WTC11 (cell line): ENCODE measurements at regions not wholly inside any gene's neighbourhood (a gene's known extent, or its start where the extent isn't known, plus 50 kb on each side); places are given as distances from the start of the nearest gene placed in this dataset.

Experiments
- CREB1 ChIP-seq: sonication (generic); formaldehyde crosslinking; IDR thresholded peaks from 2 replicates; pipeline ENCODE4 v1.8.0; 2023; ENCODE audit warnings: mild to moderate bottlenecking, missing genetic modification reagents
- ELF4 ChIP-seq: sonication (generic); formaldehyde crosslinking; IDR thresholded peaks from 2 replicates; pipeline ENCODE4 v1.8.1; 2022; ENCODE audit warnings: low read depth, mild to moderate bottlenecking, moderate library complexity, missing genetic modification reagents
- ESRRA ChIP-seq: sonication (generic); formaldehyde crosslinking; IDR thresholded peaks from 2 replicates; pipeline ENCODE4 v1.8.1; 2022; ENCODE audit warnings: mild to moderate bottlenecking, missing genetic modification reagents, borderline replicate concordance
- FOXP1 ChIP-seq: sonication (generic); formaldehyde crosslinking; IDR thresholded peaks from 2 replicates; pipeline ENCODE4 v1.8.0; 2022; ENCODE audit warnings: missing genetic modification reagents, mild to moderate bottlenecking, moderate library complexity, borderline replicate concordance
- MAX ChIP-seq: sonication (generic); formaldehyde crosslinking; IDR thresholded peaks from 2 replicates; pipeline ENCODE4 v1.8.0; 2022; ENCODE audit warnings: mild to moderate bottlenecking, missing genetic modification reagents
- NFE2L1 ChIP-seq: sonication (generic); formaldehyde crosslinking; IDR thresholded peaks from 2 replicates; pipeline ENCODE4 v1.8.1; 2023; ENCODE audit warnings: missing genetic modification reagents
- TCF7 ChIP-seq: sonication (generic); formaldehyde crosslinking; IDR thresholded peaks from 2 replicates; pipeline ENCODE4 v1.8.0; 2022; ENCODE audit warnings: mild to moderate bottlenecking, low read depth, missing genetic modification reagents, moderate library complexity
- ZBTB21 ChIP-seq: sonication (generic); formaldehyde crosslinking; IDR thresholded peaks from 2 replicates; pipeline ENCODE4 v1.8.1; 2023; ENCODE audit warnings: mild to moderate bottlenecking, missing genetic modification reagents, borderline replicate concordance
- ZNF138 ChIP-seq: sonication (generic); formaldehyde crosslinking; conservative IDR thresholded peaks from 2 replicates; pipeline ENCODE4 v1.8.1; 2022; ENCODE audit warnings: mild to moderate bottlenecking, moderate library complexity, missing genetic modification reagents
- TF ChIP-seq, protein P1 (sequence below): fragments of 200-600 bp; IDR thresholded peaks from 2 replicates; pipeline ENCODE4 v1.8.0; 2022; ENCODE audit warnings: antibody characterized with exemption
- TF ChIP-seq, protein P2 (sequence below): sonication (generic); formaldehyde crosslinking; IDR thresholded peaks from 2 replicates; pipeline ENCODE4 v1.8.1; 2022; ENCODE audit warnings: low read depth, missing genetic modification reagents, borderline replicate concordance

- TF ChIP-seq, protein P1, sequence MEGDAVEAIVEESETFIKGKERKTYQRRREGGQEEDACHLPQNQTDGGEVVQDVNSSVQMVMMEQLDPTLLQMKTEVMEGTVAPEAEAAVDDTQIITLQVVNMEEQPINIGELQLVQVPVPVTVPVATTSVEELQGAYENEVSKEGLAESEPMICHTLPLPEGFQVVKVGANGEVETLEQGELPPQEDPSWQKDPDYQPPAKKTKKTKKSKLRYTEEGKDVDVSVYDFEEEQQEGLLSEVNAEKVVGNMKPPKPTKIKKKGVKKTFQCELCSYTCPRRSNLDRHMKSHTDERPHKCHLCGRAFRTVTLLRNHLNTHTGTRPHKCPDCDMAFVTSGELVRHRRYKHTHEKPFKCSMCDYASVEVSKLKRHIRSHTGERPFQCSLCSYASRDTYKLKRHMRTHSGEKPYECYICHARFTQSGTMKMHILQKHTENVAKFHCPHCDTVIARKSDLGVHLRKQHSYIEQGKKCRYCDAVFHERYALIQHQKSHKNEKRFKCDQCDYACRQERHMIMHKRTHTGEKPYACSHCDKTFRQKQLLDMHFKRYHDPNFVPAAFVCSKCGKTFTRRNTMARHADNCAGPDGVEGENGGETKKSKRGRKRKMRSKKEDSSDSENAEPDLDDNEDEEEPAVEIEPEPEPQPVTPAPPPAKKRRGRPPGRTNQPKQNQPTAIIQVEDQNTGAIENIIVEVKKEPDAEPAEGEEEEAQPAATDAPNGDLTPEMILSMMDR = no peak
- TF ChIP-seq ESRRA (no peak), ZBTB21 (CRISPR knock-in tag) (no peak), MAX (CRISPR knock-in tag) (no peak), FOXP1 (no peak), NFE2L1 (CRISPR knock-in tag) (no peak), ELF4 (CRISPR knock-in tag) (no peak), CREB1 (CRISPR knock-in tag) (no peak), ZNF138 (no peak), TCF7 (no peak)
- TF ChIP-seq, protein P2, sequence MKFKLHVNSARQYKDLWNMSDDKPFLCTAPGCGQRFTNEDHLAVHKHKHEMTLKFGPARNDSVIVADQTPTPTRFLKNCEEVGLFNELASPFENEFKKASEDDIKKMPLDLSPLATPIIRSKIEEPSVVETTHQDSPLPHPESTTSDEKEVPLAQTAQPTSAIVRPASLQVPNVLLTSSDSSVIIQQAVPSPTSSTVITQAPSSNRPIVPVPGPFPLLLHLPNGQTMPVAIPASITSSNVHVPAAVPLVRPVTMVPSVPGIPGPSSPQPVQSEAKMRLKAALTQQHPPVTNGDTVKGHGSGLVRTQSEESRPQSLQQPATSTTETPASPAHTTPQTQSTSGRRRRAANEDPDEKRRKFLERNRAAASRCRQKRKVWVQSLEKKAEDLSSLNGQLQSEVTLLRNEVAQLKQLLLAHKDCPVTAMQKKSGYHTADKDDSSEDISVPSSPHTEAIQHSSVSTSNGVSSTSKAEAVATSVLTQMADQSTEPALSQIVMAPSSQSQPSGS (CRISPR knock-in tag) = no peak
Measured at GRCh38 chr1:194080826-194081225, 894.4 kb upstream of the B3GALT2 start.
